HEK293T (cell line): ENCODE measurements at regions not wholly inside any gene's neighbourhood (a gene's known extent, or its start where the extent isn't known, plus 50 kb on each side); places are given as distances from the start of the nearest gene placed in this dataset.

Experiments
- BHLHE40 ChIP-seq: fragments of 450-650 bp; IDR thresholded peaks from 2 replicates; pipeline ENCODE4 v1.6.1; 2016; ENCODE audit warnings: mild to moderate bottlenecking, moderate library complexity, borderline replicate concordance
- FOXM1 ChIP-seq: fragments of 450-650 bp; IDR thresholded peaks from 2 replicates; pipeline ENCODE4 v1.6.1; 2017; ENCODE audit warnings: mild to moderate bottlenecking, borderline replicate concordance
- HDGF ChIP-seq: fragments of 450-650 bp; IDR thresholded peaks from 2 replicates; pipeline ENCODE4 v1.6.1; 2017; ENCODE audit warnings: antibody characterized with exemption, borderline replicate concordance
- SP1 ChIP-seq: fragments of 450-650 bp; IDR thresholded peaks from 2 replicates; pipeline ENCODE4 v1.6.1; 2017
- SUZ12 ChIP-seq: fragments of 450-650 bp; IDR thresholded peaks from 2 replicates; pipeline ENCODE4 v1.6.1; 2016; ENCODE audit warnings: mild to moderate bottlenecking

DNA sequence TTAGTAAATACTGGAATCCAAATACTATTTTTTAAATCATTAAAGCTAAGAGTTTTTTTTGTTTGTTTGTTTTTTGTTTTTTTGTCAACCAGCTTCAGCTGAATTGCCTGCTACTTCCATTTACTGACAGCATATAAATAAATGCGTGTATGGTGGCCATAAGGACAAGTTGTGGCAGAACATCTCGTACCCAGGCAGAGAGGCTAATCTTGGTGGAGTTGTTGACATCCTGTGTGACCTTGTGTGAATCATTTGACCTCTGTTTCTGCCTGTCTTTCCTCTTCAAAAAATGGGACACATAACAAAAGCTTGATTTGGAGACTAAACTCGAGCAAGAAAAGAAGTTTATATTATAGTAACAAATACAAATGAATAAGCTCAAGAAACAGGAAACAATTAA, 734.2 kb downstream of the MCTP2 start:
- TF ChIP-seq SUZ12 (no peak), BHLHE40 (no peak), HDGF (no peak), FOXM1 (no peak), SP1 (no peak)
